Retinal pigment epithelial cell (primary cell): ENCODE measurements at regions not wholly inside any gene's neighbourhood (a gene's known extent, or its start where the extent isn't known, plus 50 kb on each side); places are given as distances from the start of the nearest gene placed in this dataset.
"Not testable (repeated sequence)": the region's sequence is repeated elsewhere in the genome, so short reads cannot be mapped to it uniquely, and the experiment has no call there.

ENCODE experiments used
- DNase-seq: peaks from one replicate; pipeline ENCODE4 v3.0.0-alpha.2; 2010; ENCODE audit warnings: low read depth
- H3K4me3 ChIP-seq: 2 replicates; pipeline ENCODE4 v1.5.1; 2011; ENCODE audit warnings: mild to moderate bottlenecking, low read length, control low read depth, moderate library complexity
- CTCF ChIP-seq: conservative IDR thresholded peaks from 2 replicates; pipeline ENCODE4 v1.5.1; 2011; ENCODE audit warnings: low read depth, low read length, control low read depth, inconsistent platforms

GRCh38 chrX:109782994-109783700 lies 50.1 kb upstream of the ACSL4 start:
- no peak overlapping the region for H3K4me3 ChIP-seq
- DNase-seq, result no peak
- no peak for TF ChIP-seq CTCF

GRCh38 chrX:109783701-109784079 lies 50.6 kb upstream of the ACSL4 start:
- TF ChIP-seq CTCF, result no peak
- no peak overlapping the region for H3K4me3 ChIP-seq
- no peak for DNase-seq

GRCh38 chrX:109785053-109785452 lies 52.0 kb upstream of the ACSL4 start:
- H3K4me3 ChIP-seq, result no peak overlapping the region
- DNase-seq, result no peak
- TF ChIP-seq CTCF, result no peak

- not testable (repeated sequence) for DNase-seq, H3K4me3 ChIP-seq
Measured at GRCh38 chrX:109790511-109790910, 57.5 kb upstream of the ACSL4 start.

GRCh38 chrX:109793191-109793590 lies 60.1 kb upstream of the ACSL4 start:
- H3K4me3 ChIP-seq, result no peak overlapping the region
- DNase-seq, result no peak
- no peak for TF ChIP-seq CTCF

- H3K4me3 ChIP-seq, result no peak overlapping the region
- DNase-seq, result peak; percentile 8
- TF ChIP-seq CTCF, result no peak
Measured at GRCh38 chrX:109795682-109796081, 62.6 kb upstream of the ACSL4 start.

GRCh38 chrX:109797311-109797975 lies 64.4 kb upstream of the ACSL4 start:
- no peak for TF ChIP-seq CTCF
- H3K4me3 ChIP-seq, result no peak overlapping the region
- no peak for DNase-seq
